DMS114 treated with DMSO at 0.1 percent for 48 hours (cell line): ENCODE measurements at regions not wholly inside any gene's neighbourhood (a gene's known extent, or its start where the extent isn't known, plus 50 kb on each side); places are given as distances from the start of the nearest gene placed in this dataset.

ENCODE experiments used
- DNase-seq: peaks from one replicate; lab custom pipeline; 2025; ENCODE audit not compliant: unreplicated experiment; lab: John Stamatoyannopoulos, UW

DNA sequence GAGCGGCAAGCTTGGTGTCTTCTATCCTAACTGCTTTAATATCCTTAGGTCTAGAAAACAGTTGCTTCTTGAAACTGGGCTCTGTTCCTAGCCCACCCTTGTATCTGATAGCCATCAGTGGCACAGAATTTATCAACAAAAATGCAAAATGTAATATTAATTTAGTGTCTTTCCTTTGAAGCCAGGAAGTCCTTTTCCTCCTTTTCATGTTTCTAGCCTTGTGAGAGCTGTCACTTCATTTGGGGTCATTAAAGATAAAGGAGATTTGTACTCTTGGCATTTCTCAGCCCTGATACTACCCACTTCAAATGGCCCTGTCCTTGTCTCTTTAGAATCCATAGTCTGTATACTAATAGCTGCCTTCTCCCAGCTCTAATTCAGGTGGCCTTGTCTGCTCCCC is 111.0 kb downstream of the GAS1 start:
- no peak for DNase-seq

DNA sequence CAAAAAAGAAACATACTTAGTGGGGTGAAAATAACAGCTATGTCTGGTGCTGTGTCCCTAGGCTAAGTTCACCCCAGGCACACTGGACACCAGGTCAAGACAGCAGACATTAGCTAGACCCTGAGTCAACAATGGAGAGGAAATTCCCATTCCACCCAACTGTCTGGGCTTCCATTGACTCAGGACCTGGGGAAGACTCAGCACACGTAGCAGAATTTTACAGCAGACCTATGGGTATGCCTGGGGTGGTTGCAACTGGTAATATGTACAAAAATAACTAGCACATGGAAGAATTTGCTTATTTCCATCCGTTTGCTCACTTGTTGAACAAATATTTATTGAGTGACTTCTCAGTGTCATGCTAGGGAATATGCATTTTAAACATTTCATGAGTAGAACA is 117.0 kb downstream of the GAS1 start:
- no peak for DNase-seq

DNA sequence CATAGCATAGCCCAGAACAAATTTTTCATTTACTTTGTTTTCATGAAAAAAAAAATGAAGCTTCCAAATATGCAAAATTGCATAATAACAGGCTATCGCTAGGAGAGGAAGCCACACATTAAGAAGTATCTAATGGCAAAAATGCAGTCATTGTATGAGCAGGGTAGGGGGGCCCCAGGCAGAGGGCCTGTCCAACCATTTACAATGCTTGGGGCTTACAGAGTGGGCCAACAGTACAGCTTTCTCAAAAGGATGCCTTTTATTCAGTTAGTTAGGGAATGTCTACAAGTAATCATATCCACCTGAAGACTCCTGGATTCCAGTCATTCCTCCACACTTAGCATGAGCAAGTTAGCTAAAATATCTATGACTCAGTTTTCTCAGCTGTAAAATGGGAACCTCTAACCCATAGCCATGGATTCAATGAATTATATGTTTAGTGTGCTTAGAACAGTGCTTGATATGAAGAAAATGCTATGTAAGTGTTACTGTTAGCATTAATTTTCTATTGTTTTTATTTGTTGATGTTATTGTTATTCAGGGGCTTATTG is 117.7 kb downstream of the GAS1 start:
- no peak for DNase-seq

DNA sequence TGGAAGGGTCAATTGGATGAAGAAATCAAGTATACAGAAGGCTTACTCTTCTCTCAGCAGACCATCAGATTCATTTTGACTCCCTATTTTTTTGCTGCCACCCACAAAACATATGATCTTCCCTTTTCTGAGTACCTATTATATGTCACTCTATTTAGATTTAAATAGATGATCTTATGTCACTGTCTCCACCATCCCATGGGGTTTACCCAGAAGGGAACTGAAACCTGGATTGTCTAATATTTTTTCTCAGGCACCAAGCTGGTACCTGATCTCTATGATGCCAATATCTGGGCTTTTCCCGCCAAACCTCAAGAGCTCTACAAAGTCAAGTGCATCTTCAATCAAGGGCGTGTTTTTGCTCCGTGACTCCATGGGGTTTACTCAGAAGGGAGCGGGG is 118.7 kb downstream of the GAS1 start:
- no peak for DNase-seq

DNA sequence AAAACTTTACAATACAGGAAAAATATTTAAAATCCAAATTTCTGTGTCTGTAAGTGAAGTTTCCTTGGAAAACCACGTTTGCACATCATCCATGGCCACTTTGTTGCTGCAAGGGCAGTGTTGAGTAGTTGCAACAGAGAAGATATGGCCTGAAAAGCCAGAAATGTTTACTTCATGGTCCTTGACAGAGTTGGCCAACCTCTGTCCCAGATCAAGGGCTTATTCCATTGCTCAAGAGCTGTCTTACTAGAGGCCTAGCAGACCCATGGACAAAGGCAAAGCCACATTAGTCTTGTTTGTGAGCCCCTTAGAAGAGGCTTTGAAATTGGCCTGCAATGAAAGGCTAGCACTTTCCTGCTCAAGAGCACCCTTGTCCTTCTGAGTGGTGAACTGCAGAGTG is 119.4 kb downstream of the GAS1 start:
- no peak for DNase-seq

DNA sequence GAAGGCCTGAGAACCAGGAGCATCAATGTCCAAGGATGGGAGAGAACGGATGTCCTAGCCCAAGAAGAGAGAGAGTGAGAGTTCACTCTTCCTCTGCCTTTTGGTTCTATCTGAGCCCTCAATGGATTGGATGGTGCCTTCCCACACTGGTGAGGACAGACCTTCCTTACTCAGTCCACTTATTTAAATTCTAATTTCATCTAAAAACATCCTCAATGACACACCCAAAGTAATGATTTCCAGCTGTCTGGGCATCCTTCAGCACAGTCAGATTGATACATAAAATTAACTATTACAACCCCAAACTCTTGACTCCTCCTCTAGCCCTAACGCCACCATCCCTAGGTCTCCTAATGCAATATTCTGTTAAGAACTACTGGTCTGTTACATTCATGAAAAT is 122.0 kb downstream of the GAS1 start:
- no peak for DNase-seq

DNA sequence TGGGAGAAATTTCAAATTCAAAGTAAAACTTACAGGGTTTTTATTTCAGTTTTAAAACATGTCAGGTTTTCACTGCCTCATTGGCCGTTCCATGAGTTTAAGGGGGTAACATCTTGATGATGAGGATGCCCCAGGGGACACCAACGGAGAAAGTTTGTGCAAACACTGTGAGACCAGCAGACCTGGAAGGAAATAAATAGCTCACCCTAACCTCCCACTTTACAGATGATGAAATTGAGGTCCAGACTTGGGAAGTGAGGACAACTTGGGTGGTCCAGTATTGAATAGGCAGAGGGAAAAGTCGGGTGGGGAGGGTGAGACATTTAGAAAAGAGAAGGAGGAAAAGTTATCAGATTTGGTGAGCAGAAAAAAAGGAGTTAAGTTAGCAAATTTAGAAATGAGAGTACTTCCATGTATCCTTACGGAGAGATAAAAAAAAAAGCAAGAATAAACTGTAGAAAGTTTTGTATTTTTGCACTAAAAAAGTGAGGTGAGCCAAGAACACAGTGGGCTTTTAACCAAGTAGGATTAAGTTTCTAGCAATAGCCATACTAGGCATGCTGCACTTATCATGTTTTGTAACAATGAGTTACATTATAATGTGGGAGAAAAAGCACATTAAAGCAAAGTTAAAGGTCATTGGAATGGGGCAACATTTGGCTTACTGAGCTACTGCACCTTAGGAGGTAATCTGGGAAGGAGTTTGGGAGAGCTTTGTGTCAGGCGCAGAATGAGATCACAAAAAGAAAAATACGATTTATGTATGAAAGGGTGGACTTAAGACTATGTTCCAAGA is 125.1 kb downstream of the GAS1 start:
- no peak for DNase-seq

DNA sequence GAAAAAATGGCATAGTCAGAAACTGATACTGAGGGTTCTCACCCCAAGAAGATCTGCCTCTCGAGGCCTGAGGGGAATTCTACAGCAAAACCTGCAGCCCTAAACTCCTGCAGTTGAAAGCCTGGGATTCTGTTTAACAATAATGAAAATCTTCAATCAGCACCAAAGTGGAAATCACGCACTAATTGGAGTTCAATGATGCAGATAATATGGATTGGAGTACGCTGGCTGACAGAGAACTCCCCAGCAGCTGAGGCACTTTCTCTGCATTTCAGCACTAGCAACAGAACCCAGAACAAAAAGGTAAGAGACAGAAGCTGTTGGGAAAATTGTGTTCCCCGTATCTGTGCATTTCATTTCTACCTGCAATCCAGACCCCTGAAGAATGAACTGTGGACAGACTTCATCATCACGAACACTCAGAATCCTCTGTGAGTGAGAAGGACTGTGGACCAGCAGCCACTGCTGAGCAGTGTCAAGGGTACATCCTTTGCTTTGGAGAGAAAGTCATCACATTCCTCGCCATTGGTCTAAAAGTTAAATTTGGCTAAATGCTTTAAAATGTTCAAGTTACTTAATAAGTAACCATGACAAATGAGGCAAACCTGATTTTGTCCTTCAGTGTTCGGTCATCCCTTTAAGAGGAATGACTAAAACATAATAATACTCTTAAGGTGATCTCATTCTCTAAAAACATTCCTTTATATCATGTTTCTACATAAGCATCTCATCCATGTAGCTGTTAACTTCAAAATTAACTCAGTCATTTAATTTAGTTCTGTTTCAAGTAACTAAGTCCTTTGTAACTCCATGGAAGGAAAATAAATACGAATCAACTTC is 126.1 kb downstream of the GAS1 start:
- DNase-seq: no peak

DNA sequence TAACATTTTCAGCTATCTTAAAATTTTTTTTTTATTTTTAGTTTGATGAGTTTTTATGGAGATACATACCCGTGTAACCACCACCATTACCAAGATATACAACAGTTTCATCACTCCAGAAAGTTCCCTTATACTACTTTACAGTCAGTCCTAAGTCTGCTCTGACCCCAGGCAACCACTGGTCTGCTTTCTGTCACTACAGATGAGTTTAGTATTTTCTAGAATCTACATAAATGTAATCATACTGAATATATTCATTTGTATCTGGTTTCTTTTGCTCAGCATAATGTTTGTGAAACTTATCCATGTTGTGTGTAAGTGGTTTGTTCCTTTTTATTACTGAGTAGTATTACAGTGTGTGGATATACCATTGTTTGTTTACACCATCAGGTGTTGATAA is 127.8 kb downstream of the GAS1 start:
- no peak for DNase-seq

DNA sequence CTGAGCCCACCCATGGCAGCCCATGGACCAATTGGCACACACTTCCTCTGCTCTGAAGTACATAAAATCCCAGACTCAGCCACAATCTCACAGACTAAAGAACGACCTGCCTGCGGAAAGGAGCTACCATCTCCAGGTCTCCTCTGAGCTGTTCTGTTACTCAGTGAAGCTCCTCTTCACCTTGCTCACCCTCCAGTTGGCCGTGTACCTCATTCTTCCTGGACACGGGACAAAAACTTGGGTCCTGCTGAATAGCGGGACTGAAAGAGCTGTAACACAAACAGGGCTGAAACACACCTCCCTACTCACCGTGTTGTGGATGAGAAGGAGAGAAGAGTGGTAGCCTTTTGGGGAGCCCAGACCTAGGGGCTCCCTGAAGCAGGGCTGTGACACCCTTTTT is 128.7 kb downstream of the GAS1 start:
- no peak for DNase-seq

DNA sequence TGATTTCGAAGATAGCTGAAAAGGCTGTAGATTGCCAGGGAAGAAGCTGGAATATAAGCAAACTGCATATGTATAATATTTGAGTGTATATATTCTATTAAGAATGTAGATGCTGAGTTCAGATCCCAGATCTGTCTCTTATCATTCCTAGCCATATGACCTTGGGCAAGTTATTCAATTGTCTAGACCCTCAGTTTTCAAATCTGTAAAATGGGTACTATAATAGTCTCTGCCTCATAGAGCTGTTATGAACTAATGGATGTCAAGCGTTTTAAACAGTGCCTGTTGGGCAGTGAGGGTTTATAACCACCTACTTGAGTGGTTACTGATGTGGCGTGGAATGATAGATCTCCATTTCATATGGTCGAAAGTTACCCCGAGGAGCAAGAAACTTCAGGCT is 130.4 kb downstream of the GAS1 start:
- no peak for DNase-seq

DNA sequence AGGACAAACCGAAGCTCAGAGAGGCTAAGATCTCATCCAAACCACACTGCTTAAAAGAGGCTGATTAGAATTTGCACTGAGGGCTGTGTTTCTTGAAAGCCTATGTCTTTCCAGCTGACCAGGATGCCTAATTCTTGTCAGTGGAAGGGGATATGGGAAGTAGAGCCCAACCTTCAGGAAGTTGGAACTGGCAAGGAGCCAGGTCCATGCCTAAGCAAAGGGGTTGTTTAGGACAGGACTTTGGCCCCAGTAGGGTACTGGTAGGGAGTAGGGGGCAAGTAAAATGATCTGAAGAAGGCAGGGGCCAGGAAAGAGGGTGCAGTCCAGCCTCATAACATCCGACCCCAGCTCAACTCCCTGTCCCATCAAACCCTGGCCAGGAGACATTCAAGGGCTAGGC is 130.9 kb downstream of the GAS1 start:
- no peak for DNase-seq

DNA sequence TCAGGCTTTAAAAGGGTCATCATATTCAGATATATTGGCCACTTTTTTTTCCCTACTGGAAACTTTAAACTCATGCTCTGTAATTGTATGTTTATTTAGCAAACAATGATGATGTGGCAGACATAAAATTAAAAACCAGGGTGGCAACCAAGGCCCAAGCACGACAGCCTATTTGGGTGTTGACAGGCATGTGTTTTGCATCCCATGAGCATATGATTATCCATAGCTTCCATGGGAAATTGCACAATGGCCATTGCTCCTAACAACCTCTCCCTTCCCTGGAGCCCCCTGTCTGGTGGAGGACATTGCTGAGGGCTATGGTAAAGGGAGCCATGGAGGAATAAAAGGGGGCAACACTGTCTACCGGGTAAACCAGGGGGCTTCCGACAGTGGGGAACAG is 134.7 kb downstream of the GAS1 start:
- DNase-seq: no peak

DNA sequence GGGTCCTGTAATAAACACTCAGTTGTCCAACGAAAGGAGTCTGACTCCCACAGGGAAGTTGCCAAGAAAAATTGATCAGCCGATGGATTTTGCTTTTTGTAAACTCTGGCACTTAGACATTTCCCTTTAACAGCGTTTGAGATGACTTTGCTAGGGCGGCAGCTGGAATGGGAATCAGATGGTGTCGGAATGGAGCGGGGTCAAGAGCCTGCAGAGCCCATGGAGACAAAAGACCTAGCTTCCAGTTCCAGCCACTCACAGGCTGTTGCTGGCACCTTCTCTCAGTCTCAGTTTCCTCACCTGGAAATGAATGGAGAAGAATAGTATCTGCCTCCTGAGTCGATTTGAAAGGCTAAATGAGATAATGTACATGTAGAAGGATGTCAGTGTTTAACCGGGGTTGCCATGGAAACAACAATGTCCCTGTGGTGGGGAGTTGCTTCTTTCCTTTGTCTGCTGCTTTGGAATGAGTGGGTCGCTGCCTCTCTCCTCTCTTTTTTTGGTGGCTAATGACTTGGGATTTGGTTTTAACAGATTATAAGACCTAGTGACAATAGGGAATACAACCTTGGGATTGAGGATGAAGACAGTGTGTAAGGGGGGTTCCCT is 137.4 kb downstream of the GAS1 start:
- DNase-seq: no peak

DNA sequence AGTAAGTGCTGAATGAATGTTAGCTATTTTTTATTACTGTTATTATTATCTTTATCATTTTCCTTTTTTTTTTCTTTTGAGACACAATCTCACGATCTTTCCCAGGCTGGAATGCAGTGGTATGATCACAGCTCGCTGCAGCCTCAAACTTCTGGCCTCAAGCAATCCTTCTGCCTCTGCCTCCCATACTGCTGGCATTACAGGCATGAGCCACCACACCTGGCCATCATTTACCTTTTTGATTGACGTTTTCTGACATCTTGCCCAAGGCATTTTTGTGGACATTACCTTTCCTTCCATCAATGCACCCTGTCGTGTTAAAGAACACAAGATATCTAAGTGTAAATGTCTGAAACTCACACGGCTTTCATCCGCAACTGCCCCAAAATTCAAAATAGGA is 138.2 kb downstream of the GAS1 start:
- no peak for DNase-seq

DNA sequence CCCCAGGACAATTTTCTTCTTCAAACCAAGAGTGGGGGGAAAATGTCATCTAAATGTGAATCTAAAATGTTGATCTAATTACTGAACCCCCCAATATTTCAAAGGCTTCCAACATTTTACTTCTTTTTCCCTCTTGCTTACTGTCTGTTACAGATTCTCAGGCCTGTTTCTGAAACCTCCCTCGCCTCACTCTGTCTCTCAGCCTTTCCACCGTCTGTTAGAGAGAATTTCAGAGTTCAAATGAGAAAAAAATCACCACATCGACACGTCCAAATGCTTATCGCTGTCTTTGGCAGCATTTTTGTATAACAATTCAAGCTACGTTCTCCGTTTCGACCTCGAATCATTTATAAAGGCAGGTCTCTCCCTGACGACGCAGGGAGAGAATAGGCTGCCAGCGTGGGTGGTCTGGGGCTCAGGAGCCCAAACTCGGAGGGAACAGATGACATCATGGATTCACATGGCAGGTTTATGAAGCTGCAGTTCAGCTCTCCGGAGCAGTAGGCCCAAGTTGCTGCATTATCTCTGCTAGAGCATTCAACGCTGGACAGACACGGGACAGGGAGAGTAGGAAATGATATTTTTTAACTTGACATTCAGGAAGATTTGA is 139.8 kb downstream of the GAS1 start:
- no peak for DNase-seq

DNA sequence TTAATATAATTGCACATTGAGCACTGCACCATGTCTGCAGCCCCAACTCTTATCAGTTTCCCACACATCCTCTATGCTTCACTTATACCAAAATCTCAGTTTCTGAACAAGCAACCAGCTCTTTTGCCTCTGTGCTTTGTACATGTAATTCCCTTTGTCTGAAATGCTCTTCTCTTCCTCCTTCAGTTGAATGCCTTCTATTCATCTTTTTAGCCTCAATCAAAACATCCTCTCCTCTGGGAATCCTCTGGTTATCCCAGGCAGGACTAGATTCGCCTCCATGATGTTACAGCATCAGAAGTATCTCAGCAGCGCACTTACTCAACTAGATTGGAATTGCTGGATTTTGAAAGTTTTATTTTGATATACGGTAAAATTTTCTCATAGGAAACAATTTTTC is 143.3 kb downstream of the GAS1 start:
- DNase-seq: no peak

DNA sequence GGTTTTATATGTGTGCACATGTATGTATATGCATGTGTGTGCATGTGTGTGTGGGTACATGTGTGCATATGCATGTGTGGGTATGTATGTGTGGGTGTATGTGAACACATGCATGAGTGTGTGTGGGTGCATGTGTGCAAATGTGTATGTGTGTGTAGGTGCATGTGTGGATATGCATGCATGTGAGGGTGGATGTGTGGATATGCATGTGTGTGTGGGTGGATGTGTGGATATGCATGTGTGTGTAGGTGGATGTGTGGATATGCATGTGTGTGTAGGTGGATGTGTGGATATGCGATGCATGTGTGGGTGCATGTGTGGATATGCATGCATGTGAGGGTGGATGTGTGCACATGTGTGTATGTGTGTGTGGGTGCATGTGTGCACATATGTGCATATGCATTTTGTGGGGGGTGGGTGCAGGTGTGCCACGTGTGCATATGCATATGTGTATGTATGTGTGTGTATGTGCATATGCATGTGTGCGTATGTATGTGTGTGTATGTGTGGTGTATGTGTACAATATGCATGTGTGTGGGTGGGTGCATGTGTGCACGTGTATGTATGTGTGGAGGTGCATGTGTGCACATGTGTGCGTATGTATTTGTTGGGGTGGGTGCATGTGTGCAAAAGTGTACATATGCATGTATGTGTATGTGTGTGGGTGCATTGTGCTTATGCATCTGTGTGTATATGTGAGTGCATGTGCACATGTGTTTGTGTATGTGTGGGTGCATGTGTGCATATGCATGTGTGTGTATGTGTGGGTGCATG is 144.2 kb downstream of the GAS1 start:
- DNase-seq: no peak

DNA sequence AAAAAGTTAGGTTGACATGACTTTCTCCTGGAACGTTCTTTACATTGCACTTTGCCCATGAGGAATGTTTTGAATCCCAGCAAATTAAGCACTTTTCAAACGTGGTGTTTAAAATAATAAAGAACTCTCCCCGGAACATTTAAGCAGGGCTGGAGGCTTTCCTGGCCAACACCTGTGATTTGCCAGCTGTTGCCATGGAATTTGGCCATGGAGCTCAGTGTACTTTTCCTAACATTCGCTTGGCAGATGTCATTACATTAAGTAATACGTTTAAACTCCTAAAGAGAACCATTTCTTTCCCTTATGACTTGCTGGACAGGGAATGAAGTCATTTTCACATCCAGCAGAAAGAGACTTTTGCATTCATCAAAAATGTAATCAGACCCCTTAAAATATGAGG is 146.1 kb downstream of the GAS1 start:
- DNase-seq: no peak

DNA sequence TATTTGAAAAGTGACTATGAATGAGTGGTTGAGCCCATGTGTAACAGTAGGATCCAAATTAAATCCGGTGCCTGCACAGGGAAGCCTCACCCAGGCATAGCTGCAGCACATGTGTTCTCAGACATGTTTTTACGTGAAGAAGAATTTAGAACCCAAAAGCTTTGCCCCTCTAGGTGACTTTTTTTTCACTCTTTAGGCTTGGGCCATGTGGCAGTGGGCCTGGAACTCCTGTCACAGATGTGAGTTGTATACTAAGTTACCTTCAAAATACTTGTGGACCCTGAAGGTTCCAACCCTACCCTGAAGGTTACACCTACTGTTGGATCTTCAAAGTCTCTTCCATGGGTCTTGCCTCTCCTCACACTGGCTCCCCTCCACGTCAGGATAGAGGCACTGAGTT is 146.6 kb downstream of the GAS1 start:
- no peak for DNase-seq

DNA sequence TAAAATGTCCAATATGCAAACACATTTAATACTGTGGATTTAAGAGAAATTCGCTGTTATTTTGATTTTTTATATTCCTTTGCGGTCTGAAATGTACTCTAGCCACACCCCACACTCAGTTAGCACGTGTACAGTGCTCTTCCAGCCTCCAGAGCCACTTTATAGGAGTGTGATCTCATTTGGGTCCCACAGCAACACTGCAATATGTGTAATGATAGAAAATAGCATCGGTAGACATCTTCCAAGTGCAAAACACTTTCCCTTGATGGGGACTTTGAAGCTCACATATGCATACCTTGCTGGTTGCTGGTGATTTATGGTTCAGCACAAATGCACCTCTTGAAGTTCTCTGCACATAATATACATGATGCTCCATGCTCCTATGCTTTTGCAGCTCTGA is 148.3 kb downstream of the GAS1 start:
- no peak for DNase-seq
